ACHN (cell line): ENCODE measurements at regions not wholly inside any gene's neighbourhood (a gene's known extent, or its start where the extent isn't known, plus 50 kb on each side); places are given as distances from the start of the nearest gene placed in this dataset.

Experiments
- DNase-seq: peaks from one replicate; pipeline ENCODE4 v3.0.0-alpha.2; 2015
- in situ Hi-C: cut with HindIII; loops from 2 replicates; pipeline ENCODE4 v1.10.0; 2017; ENCODE audit warnings: low sequenced_read_pairs, low pct_ligation_motif_present, low pct_unique_long_range_greater_than_20kb

DNA sequence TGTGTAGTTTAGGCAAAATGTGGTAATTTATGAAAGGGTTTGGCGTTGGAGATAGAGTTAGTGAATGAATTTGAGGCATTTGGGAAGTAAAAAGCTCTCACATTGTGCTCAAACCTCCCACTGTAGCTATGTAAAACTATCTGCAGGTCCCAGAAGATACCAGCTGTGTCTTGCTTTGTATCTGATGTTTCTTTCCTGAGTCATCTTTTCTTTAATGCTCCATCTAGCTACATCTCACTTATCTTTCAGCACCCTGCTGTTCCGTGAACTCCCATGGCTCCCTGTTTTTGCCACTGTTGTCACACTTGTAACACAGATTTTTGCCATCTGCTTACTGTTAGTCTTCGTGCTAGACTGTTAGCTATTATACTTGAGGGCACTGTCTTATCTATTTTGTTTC lies 253.1 kb downstream of the NPR3 start:
- in situ Hi-C loops: no loop called here
- DNase-seq: no peak

DNA sequence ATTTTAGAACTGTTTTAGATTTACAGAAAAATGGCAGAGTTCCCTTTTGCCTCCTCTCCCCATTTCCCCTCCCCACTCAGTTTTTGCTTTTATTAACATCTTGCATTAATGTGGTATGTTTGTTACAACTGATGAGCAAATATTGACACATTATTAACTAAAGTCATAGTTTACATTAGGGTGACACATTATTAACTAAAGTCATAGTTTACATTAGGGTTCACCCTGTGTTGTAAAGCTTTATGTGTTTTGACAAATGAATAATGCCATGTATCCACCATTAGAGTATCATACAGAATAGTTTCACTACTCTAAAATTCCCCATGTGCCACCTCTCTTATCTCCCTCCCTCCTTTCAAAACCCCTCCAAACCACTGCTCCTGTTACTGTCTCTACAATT lies 262.5 kb downstream of the NPR3 start:
- in situ Hi-C loops: no loop called here
- DNase-seq: no peak

DNA sequence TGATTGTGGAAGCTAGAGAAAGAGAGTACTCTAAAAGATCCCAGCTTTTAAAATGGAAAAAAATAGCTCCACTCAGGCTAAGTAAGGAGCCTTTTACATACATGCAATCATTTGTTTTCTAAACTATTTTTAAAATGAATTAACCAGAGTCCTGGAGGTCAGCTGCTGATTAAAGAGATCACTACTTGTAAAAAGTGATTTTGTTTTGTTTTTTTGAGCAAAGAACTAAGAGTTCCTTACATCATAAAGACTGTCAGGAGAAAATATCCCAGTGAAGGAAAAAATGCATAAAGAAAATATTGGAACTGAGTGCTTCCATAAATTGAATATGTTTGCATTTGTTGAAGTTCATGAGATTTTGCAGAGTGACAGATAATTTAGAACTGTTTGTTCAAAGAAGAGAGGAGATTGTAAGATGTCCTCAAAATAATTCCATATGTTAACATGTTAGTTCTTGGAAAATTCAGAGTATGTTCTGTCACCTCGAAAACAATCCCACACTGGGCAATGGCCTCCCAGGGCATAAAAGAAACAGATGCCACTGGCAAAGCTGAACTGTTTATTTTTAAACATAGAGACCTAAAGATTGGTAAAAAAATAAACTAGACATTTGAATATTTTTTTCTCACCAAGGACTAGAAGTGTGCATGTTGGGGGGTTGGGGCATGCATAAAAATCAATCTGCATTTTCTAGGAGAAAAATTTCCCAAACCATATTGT lies 264.7 kb downstream of the NPR3 start:
- no peak for DNase-seq
- in situ Hi-C loops: no loop called here

DNA sequence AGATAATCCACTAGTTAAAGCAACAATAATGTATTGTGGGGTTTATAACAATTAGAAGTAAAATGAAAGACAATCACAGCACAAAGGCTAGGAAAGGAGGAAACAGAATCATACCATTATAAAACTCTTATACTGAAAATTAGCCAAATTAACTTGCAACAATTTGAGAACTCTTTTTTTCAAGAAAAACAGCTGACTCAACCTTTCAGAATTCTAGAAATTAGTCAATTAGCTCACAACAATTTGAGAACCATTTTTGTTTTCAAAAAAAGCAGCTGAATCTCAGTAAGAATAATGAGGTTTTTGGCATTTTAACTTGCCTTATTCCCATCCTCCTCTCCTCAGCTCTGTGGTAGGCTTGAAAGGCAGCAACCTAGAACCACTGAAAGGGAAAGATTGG lies 269.9 kb downstream of the NPR3 start:
- in situ Hi-C loops: no loop called here

DNA sequence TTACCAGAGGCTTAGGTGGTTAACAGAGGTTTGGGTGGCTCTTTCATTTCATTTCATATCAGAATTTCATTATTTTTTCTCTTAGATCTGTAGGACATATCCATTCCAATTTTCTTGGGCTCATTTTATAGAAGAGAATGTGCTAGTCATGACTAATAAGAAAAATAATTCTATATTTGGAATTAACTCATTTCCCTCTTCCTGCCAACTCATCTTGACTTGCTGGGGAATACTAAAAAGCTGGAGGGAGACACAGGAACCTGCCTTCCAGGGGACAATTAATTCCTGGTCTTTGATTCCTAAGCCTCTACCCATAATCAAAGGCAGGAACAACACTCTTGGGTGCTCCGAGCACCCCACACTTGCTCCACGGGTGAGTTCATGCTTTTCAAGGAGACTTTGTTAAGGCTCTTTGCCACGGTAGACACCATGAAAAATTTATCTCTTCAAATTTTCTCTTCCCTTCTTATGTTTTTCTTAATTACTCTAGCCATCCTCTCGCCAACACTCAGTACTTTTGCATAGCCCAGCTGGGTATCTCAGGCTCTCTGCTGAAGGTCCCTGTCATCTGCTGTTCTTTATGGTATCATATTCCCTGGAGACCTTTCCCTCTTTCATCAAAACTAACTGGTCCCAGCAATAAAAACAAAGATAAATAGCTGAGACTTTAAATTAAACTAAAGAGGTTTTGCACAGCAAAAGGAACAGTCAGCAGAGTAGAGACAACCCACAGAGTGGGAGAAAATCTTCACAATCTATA lies 273.9 kb downstream of the NPR3 start:
- in situ Hi-C loops: no loop called here
- DNase-seq: no peak

More for the DNA sequence above, 269.9 kb downstream of the NPR3 start:
- no peak for DNase-seq

DNA sequence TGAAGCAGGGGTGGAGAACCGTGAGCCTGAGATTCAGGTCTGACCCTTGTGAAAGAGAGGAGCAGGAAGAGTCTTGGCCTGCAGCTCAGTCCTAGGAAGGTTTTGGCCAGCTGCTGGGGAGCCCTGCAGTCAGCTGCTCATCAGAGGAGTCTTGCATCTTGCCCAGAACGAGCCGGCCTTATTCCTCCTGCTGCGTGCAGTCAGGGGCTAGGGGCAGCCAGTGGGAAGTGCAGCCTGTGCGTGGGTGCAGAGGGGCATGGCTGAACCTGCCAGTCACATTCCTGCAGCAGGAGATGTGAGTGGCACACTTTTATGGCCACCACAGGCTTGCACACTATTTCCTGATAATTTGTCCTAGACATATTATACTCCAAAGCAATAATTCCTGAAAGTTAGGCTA lies 278.7 kb downstream of the NPR3 start:
- in situ Hi-C loops: no loop called here

DNA sequence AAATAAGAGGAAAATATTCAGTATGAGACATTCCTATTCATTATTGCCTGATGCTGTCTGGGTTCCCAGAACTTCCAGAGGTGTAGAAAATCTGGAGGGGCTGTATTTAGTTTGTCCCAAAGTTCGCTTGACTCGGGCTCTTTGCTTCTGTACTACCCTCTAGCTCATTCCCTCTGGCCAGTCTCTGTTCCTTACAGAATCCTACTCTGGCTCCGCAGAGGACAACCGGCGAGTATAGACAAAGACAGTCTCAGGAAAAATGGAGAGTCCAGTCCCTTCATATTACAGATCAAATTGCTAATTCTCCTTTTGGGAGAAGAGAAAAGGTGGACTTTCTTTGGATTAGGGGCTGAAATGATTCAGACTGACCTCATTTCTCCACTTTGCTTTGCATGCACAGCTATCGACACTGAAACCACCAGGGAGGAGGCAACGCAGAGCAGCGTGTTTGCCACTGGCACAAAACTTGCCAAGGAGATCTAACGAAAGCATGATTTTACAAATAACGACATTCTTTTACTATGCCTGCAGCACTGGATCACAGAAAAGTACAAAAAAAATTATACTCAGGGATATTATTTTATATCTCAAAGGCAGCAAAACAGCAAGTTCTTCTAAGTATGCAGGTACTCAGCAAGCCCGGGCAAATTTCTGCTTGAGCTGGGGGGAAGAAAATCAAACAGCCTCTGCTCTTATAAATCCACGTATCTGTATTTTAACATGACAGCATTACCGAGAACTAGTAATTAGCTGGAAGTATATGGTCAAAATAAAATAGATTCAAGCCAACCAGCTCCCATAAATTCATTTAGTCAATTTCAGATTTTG lies 279.7 kb downstream of the NPR3 start:
- no peak for DNase-seq
- in situ Hi-C loops: no loop called here

More for the DNA sequence above, 278.7 kb downstream of the NPR3 start:
- DNase-seq: no peak

DNA sequence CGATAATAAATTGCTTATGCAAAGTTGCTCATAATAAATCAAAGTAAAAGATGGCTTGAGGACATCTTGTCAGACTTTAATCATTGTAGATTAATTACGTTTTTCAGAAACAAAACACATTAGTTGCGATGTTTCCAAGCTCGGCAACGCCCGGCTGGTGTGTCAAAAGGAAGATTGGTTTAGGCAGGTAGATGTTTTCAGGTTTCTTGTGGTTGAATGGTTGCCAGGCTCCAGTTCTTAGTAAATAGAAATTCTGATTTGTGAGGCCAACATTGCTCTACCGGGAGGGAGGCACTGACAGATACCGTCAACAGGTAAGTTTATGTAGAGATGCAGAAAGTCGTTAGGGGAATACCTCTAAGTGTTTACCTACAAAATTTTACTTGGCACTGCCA lies 280.3 kb downstream of the NPR3 start:
- no peak for DNase-seq
- in situ Hi-C loops: no loop called here

DNA sequence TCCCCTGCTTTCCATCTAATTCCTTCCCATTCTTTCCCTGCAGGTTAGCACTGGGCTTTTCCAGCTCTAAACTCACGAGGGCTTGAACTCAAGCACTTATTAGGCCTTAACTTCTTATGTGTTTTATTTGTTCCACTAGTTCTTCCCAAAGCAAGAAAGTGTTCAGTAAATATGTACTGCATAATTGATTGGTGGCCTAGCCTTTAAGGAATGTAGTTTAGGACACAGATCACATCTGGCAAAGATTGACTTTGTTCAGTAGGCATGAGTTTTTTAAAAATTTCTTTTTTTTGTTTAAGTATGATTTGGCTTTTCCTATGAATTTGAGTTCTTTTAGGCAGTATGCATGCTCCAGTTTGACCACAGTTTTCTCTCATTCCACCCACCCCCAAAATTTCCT lies 285.2 kb downstream of the NPR3 start:
- in situ Hi-C loops: no loop called here
- DNase-seq: no peak

DNA sequence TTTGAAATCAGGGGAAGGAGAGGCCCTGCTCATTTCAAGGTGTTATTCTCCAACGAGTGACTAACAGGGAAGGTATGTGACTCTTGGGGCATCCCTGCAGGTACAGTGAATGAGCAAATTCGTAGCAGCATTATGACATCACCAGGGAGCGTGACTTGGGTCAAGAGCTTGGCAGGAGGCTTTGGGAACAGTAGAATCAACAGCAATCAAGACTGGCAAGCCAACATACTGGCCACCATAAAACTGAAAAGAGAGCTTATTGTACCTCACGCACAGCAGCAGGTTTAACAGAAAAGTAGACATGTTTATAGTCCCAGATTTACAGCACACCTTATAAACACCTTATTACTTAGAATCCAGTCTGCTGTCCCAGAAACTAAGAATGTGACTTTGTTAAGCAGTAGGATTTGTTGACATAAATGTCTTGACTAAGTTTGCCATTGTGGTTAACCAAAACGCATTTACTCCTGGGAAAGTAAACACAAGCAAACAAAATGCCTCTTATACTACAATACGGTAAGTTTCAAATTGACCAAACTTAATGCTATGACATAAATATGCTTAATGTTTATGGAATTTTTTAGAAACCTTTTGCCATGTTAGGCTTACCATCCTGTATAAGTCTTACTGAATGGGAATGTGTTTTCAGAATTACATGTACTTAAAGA lies 297.8 kb downstream of the NPR3 start:
- no peak for DNase-seq
- in situ Hi-C loops: no loop called here

DNA sequence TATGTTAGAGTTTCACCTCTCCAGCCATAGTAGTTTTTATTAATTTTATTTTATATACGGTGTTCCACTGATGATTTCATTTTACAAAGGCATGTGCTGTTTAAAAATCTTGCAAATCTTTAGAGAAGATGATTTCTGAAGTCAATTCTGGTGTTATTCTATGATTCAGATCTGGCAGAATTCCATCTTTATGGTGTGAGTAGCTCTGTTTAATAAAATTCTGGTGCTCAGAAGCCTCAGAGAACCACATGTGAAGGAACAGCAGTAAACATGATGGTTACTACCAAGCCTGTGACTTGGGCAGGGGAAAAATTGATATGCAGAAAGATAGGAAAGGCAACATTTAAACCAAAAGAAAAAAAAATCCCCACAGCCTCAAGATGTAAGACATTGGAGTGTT lies 299.7 kb downstream of the NPR3 start:
- in situ Hi-C loops: no loop called here
- no peak for DNase-seq

DNA sequence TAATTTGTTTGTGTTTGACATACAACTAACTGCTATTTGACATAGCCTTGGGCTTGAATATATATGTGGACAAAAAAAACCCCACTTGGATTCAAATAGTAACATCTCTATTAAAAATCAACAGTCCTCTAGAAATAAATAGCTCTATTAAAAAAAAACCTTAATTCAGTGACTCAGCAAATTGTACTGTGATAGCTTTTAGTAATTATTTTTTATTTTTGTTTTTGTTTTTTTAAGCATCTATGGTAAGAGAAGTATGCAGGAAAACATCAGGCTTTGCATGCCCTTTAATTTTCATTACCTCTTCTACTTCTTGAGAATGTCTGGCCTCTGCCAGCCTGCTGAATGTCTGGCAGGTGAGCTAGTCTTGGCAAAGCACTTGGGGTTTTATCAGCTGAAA lies 300.7 kb downstream of the NPR3 start:
- no peak for DNase-seq
- in situ Hi-C loops: no loop called here

DNA sequence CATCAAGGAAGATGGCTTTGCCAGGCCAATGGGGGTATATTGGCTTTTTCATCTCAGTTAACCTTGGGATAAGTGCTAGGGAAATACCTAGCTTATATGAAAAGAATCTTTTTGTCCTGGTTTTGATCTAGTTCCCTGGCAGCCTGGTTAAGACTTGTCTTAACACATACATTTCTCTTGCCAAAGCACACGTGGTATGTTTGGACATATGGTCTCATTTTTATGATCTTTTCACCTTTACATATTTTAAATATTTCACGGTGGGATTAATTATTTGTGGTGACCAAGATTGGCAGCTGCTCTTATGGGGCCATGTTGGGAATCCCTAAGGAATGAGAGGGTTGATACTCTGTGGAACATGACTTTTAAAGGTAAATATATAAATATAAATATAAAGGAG lies 312.5 kb downstream of the NPR3 start:
- no peak for DNase-seq
- in situ Hi-C loops: no loop called here

DNA sequence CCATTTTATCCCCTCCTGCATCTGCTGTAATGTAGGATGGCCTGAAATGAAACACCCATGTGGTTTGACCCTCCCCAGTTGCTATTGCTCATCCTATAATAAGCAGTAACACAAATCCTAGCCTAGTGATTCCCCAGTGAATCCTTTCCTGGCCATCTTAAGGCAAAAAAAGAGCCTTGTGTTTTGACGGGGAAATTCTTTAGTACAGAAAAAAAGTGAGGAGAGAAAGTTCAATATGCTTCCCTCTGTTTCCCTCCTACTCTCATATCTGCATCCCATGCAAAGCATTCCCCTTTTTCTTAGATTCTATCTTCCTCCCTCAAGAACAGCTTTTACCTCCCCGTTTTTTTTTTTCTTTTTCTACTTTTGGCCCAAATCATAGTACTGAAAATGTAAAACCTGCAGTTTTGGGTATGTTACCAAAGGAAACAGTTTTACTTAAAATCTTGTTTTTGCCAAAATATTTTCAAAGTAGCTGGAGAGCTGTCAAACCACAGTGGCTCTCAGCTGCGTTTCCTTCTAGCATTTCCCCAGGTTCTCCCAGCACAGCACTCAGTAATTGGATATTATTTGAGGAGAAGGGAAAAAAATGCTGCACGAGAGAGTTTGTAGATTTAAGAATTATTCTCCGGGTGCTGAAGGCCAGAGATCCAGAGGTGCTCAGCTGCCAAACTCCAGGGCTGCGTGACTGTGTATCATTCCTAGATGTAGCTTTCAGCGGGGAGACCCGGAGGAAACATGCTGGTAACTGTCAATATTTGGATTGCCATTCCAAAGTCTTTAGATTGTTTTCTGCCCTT lies 321.4 kb downstream of the NPR3 start:
- in situ Hi-C loops: no loop called here
- DNase-seq: no peak

DNA sequence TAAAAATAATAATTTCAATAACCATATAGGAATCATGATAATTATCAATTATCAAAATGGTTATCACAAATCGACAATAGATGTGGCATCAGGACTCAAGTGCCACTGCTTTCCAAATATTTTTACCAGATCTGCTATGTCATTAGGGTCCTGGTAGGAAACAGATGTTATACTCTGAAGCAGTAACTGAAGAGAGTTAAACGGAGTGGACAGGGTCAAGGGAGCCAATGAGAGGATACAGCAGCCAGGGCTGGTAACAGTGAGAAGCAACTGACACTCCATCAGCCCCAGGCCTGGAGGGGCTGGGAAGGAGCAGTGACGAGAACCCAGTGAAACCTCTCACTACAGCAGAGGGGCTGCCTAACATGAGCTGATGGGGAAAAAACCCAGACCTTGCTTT lies 322.4 kb downstream of the NPR3 start:
- no peak for DNase-seq
- in situ Hi-C loops: no loop called here

DNA sequence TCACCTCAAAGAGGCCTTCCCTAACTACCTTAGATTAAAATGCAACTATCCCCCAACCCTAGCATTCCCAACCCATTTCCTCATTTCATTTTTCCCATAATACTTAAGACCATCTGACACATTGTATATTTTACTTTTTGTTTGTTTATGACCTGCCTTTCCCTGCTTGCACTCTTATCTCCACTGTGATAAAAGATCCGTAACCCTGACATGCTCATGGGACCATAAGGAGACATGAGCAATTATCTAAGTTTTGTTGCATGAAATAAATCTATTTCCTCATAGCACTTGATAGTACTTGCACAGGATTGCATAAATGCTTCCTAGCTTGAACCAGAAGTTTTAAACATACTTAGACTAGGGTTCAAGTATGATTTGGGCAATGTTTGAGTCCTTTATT lies 323.7 kb downstream of the NPR3 start:
- DNase-seq: no peak
- in situ Hi-C loops: no loop called here

DNA sequence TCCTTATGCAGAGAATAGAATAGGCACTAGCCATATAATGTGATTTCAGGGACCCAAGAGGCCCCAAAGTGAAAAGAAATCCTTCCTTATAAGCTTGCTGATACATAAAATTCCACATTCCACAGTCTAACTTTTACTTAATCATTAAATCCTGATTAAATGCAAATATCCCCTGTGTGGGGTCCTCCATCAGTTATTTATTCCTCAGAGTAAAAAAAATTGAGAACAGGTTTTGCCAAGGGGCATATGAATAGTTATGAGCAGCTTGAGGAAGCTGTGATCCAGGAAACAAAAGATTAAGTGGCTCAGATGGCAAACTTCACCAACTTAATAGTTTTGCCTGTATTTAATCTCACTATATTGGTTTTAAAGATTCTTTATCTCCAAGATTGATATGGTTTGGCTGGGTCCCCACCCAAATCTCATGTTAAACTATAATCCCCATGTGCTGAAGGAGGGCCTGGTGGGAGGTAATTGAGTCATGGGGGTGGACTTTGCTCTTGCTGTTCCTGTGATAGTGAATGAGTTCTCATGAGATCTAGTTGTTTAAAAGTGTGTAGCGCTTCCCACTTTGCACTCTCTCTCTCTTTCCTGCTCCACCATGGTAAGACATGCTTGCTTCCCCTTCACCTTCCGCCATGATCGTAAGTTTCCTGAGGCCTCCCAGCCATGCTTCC lies 324.9 kb downstream of the NPR3 start:
- DNase-seq: no peak
- in situ Hi-C loops: no loop called here

DNA sequence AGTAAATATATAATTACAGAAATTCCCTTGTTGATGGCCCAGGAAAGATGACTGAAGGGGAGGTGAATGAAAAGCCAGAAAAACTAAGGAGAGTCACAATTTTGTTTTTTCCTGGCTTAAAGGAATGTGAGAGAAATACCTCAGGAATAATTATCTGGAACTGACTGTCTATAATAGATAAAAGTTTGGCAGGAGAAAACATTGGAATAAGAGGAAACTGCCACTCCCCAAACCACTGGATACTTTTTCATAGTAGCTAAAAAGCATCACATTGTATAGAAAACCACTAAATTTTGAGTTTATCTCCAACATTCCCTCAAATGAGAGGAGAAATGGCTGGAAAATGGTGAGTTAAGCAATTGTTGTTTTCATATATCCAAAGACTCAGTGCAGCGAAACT lies 326.0 kb downstream of the NPR3 start:
- no peak for DNase-seq
- in situ Hi-C loops: no loop called here
